ENCODE measurements at regions not wholly inside any gene's neighbourhood (a gene's known extent, or its start where the extent isn't known, plus 50 kb on each side); places are given as distances from the start of the nearest gene placed in this dataset.

- no peaks in the 10 kb centered on the region for H3K9me3 ChIP-seq (ENCODE audit: control insufficient read depth, low read length)
- no peak overlapping the region for H3K4me3 ChIP-seq (ENCODE audit: insufficient read depth, low read depth, low read length, poor library complexity, severe bottlenecking)
- H3K27ac ChIP-seq (ENCODE audit: insufficient read depth, low read length, poor library complexity, severe bottlenecking) = no peak overlapping the region
- no peaks in the 10 kb centered on the region for H3K36me3 ChIP-seq (ENCODE audit: control insufficient read depth, insufficient read depth, low read length)
- H3K27me3 ChIP-seq (replicated peaks; ENCODE audit: control insufficient read depth, insufficient read depth, low read length, poor library complexity, severe bottlenecking) = no peaks in the 10 kb centered on the region
- no peak for DNase-seq
- no peaks in the 10 kb centered on the region for H3K4me1 ChIP-seq (ENCODE audit: control insufficient read depth, insufficient read depth, low read length, poor library complexity, severe bottlenecking)
These were observed 52.8 kb downstream of the SOX2 start for GRCh38 chr3:181764544-181764943.

GRCh38 chr3:181770296-181770695, 58.6 kb downstream of the SOX2 start:
- Histone ChIP-seq H3K4me1 (ENCODE audit: control insufficient read depth, insufficient read depth, low read length, poor library complexity, severe bottlenecking) (no peaks in the 10 kb centered on the region), H3K4me3 (ENCODE audit: insufficient read depth, low read depth, low read length, poor library complexity, severe bottlenecking) (no peak overlapping the region), H3K9me3 (ENCODE audit: control insufficient read depth, low read length) (no peaks in the 10 kb centered on the region), H3K27me3 (replicated peaks; ENCODE audit: control insufficient read depth, insufficient read depth, low read length, poor library complexity, severe bottlenecking) (no peaks in the 10 kb centered on the region), H3K36me3 (ENCODE audit: control insufficient read depth, insufficient read depth, low read length) (no peaks in the 10 kb centered on the region), H3K27ac (ENCODE audit: insufficient read depth, low read length, poor library complexity, severe bottlenecking) (no peak overlapping the region)
- DNase-seq = no peak

GRCh38 chr3:181771120-181771519, 59.4 kb downstream of the SOX2 start:
- Histone ChIP-seq H3K4me3 (ENCODE audit: insufficient read depth, low read depth, low read length, poor library complexity, severe bottlenecking) (no peak overlapping the region), H3K36me3 (ENCODE audit: control insufficient read depth, insufficient read depth, low read length) (no peaks in the 10 kb centered on the region), H3K27ac (ENCODE audit: insufficient read depth, low read length, poor library complexity, severe bottlenecking) (no peak overlapping the region), H3K9me3 (ENCODE audit: control insufficient read depth, low read length) (no peaks in the 10 kb centered on the region), H3K4me1 (ENCODE audit: control insufficient read depth, insufficient read depth, low read length, poor library complexity, severe bottlenecking) (no peaks in the 10 kb centered on the region), H3K27me3 (replicated peaks; ENCODE audit: control insufficient read depth, insufficient read depth, low read length, poor library complexity, severe bottlenecking) (no peaks in the 10 kb centered on the region)
- no peak for DNase-seq

- no peaks in the 10 kb centered on the region for H3K36me3 ChIP-seq (ENCODE audit: control insufficient read depth, insufficient read depth, low read length)
- H3K9me3 ChIP-seq (ENCODE audit: control insufficient read depth, low read length) = no peaks in the 10 kb centered on the region
- no peak overlapping the region for H3K4me3 ChIP-seq (ENCODE audit: insufficient read depth, low read depth, low read length, poor library complexity, severe bottlenecking)
- no peaks in the 10 kb centered on the region for H3K4me1 ChIP-seq (ENCODE audit: control insufficient read depth, insufficient read depth, low read length, poor library complexity, severe bottlenecking)
- no peaks in the 10 kb centered on the region for H3K27me3 ChIP-seq (replicated peaks; ENCODE audit: control insufficient read depth, insufficient read depth, low read length, poor library complexity, severe bottlenecking)
- H3K27ac ChIP-seq (ENCODE audit: insufficient read depth, low read length, poor library complexity, severe bottlenecking) = no peak overlapping the region
- DNase-seq = no peak
These were observed 60.4 kb downstream of the SOX2 start for GRCh38 chr3:181772166-181772565.

GRCh38 chr3:181773921-181774320, 62.2 kb downstream of the SOX2 start:
- Histone ChIP-seq H3K4me1 (ENCODE audit: control insufficient read depth, insufficient read depth, low read length, poor library complexity, severe bottlenecking) (no peaks in the 10 kb centered on the region), H3K27me3 (replicated peaks; ENCODE audit: control insufficient read depth, insufficient read depth, low read length, poor library complexity, severe bottlenecking) (no peaks in the 10 kb centered on the region), H3K27ac (ENCODE audit: insufficient read depth, low read length, poor library complexity, severe bottlenecking) (no peak overlapping the region), H3K4me3 (ENCODE audit: insufficient read depth, low read depth, low read length, poor library complexity, severe bottlenecking) (no peak overlapping the region), H3K9me3 (ENCODE audit: control insufficient read depth, low read length) (no peaks in the 10 kb centered on the region), H3K36me3 (ENCODE audit: control insufficient read depth, insufficient read depth, low read length) (no peaks in the 10 kb centered on the region)
- no peak for DNase-seq

- Histone ChIP-seq H3K4me3 (ENCODE audit: insufficient read depth, low read depth, low read length, poor library complexity, severe bottlenecking) (no peak overlapping the region), H3K27ac (ENCODE audit: insufficient read depth, low read length, poor library complexity, severe bottlenecking) (no peak overlapping the region), H3K4me1 (ENCODE audit: control insufficient read depth, insufficient read depth, low read length, poor library complexity, severe bottlenecking) (no peaks in the 10 kb centered on the region)
These were observed 70.7 kb downstream of the SOX2 start for GRCh38 chr3:181782306-181782954.

GRCh38 chr3:181790561-181790960, 78.8 kb downstream of the SOX2 start:
- Histone ChIP-seq H3K36me3 (ENCODE audit: control insufficient read depth, insufficient read depth, low read length) (no peaks in the 10 kb centered on the region), H3K4me3 (ENCODE audit: insufficient read depth, low read depth, low read length, poor library complexity, severe bottlenecking) (no peak overlapping the region), H3K27ac (ENCODE audit: insufficient read depth, low read length, poor library complexity, severe bottlenecking) (no peak overlapping the region), H3K9me3 (ENCODE audit: control insufficient read depth, low read length) (no peaks in the 10 kb centered on the region), H3K27me3 (replicated peaks; ENCODE audit: control insufficient read depth, insufficient read depth, low read length, poor library complexity, severe bottlenecking) (no peaks in the 10 kb centered on the region), H3K4me1 (ENCODE audit: control insufficient read depth, insufficient read depth, low read length, poor library complexity, severe bottlenecking) (no peaks in the 10 kb centered on the region)
- DNase-seq = no peak

More at GRCh38 chr3:181782306-181782954, 70.7 kb downstream of the SOX2 start:
- no peaks in the 10 kb centered on the region for H3K9me3 ChIP-seq (ENCODE audit: control insufficient read depth, low read length)
- no peak for DNase-seq
- H3K36me3 ChIP-seq (ENCODE audit: control insufficient read depth, insufficient read depth, low read length) = no peaks in the 10 kb centered on the region
- no peaks in the 10 kb centered on the region for H3K27me3 ChIP-seq (replicated peaks; ENCODE audit: control insufficient read depth, insufficient read depth, low read length, poor library complexity, severe bottlenecking)

GRCh38 chr3:181791056-181791955, 79.6 kb downstream of the SOX2 start:
- Histone ChIP-seq H3K4me3 (ENCODE audit: insufficient read depth, low read depth, low read length, poor library complexity, severe bottlenecking) (no peak overlapping the region), H3K9me3 (ENCODE audit: control insufficient read depth, low read length) (no peaks in the 10 kb centered on the region), H3K27ac (ENCODE audit: insufficient read depth, low read length, poor library complexity, severe bottlenecking) (no peak overlapping the region), H3K4me1 (ENCODE audit: control insufficient read depth, insufficient read depth, low read length, poor library complexity, severe bottlenecking) (no peaks in the 10 kb centered on the region), H3K27me3 (replicated peaks; ENCODE audit: control insufficient read depth, insufficient read depth, low read length, poor library complexity, severe bottlenecking) (no peaks in the 10 kb centered on the region), H3K36me3 (ENCODE audit: control insufficient read depth, insufficient read depth, low read length) (no peaks in the 10 kb centered on the region)
- no peak for DNase-seq

- no peaks in the 10 kb centered on the region for H3K36me3 ChIP-seq (ENCODE audit: control insufficient read depth, insufficient read depth, low read length)
- no peak overlapping the region for H3K4me3 ChIP-seq (ENCODE audit: insufficient read depth, low read depth, low read length, poor library complexity, severe bottlenecking)
- no peaks in the 10 kb centered on the region for H3K4me1 ChIP-seq (ENCODE audit: control insufficient read depth, insufficient read depth, low read length, poor library complexity, severe bottlenecking)
- DNase-seq = no peak
- no peaks in the 10 kb centered on the region for H3K9me3 ChIP-seq (ENCODE audit: control insufficient read depth, low read length)
- no peaks in the 10 kb centered on the region for H3K27me3 ChIP-seq (replicated peaks; ENCODE audit: control insufficient read depth, insufficient read depth, low read length, poor library complexity, severe bottlenecking)
- no peak overlapping the region for H3K27ac ChIP-seq (ENCODE audit: insufficient read depth, low read length, poor library complexity, severe bottlenecking)
These were observed 81.3 kb downstream of the SOX2 start for GRCh38 chr3:181793006-181793405.
